Colonic mucosa (tissue), 4 donors: ENCODE measurements at regions not wholly inside any gene's neighbourhood (a gene's known extent, or its start where the extent isn't known, plus 50 kb on each side); places are given as distances from the start of the nearest gene placed in this dataset.

ENCODE experiments used
- DNase-seq: peaks from one replicate; pipeline ENCODE4 v3.0.0-alpha.2; 2020
- H3K27ac ChIP-seq: fragments of 200-600 bp; one replicate; pipeline ENCODE4 v1.8.0; 2021
- H3K27me3 ChIP-seq: fragments of 200-600 bp; one replicate; pipeline ENCODE4 v1.8.0; 2021
- H3K36me3 ChIP-seq: fragments of 200-600 bp; one replicate; pipeline ENCODE4 v1.8.0; 2021
- H3K4me1 ChIP-seq: fragments of 200-600 bp; one replicate; pipeline ENCODE4 v1.8.0; 2021; ENCODE audit warnings: mild to moderate bottlenecking
- H3K4me3 ChIP-seq: fragments of 200-600 bp; one replicate; pipeline ENCODE4 v1.8.0; 2021
- H3K9ac ChIP-seq, 2 donors: one replicate each; pipeline ENCODE4 v1.7.0; 2013; ENCODE audit warnings: control low read depth in 2 of 2, low read depth in 2 of 2, low read length in 2 of 2
- H3K9me3 ChIP-seq: fragments of 200-600 bp; one replicate; pipeline ENCODE4 v1.8.0; 2021
- intact Hi-C: fragments of 100-400 bp; cut with DNase I; formaldehyde crosslinking; loops from one replicate; pipeline ENCODE4 v1.14.1; 2022
- TF ChIP-seq, protein P1 (sequence below): fragments of 200-600 bp; IDR thresholded peaks from one replicate; pipeline ENCODE4 v1.8.0; 2022; ENCODE audit warnings: antibody characterized with exemption, mild to moderate bottlenecking
- donor health status: healthy.
- donor health status: DM: no; HTN: no; CAD: no.
- donor health status: DM: no; HTN: no; CAD: no.

DNA sequence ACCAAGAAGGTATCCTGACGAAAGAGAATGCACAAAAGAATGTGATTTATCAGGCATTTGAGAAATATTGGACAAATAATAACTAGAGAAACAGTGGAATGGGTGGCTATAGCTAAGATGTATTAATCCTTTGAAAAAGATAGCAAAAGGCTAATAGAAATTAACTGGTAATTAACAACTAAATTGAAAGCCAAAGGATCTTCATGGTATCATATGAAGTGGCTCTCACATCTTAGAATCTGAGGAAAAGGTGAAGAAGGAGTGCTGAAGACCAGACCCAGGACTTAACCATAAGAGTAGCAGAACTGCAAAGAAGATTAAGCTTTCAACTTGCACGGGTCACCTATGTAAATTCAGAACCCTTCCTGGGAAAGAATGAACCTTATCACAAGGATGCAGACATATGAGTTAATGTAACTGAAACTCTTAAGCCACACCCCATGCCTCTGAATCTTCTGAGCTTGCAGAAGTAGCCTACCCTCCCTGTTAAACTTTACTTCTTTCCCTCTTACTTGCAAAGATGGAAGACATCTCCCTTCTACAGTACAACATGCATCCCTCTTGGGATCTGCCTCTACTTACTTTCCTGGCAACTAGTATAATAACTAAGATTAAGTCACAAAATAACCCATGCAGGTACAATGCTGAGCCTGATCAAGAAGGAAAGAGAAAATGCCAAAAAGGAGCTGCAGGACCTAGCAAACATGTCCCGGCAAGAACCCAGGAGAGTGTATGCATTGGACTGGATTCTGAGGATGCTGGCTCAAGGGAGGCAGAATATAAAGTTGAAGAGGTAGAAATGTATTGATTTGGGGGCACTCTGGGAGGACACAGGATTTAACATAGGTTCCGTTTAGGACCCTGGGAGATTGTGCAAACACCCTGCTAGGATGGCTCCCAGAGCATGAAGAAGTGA, 395.5 kb upstream of the SLC30A5 start:
- DNase-seq = no peak
- Histone ChIP-seq H3K36me3 (no peaks in the 10 kb centered on the region), H3K9me3 (no peaks in the 10 kb centered on the region), H3K27ac (no peak overlapping the region), H3K27me3 (no peaks in the 10 kb centered on the region), H3K4me1 (no peaks in the 10 kb centered on the region), H3K9ac (no peak overlapping the region), H3K4me3 (no peak overlapping the region)
- TF ChIP-seq, protein P1, sequence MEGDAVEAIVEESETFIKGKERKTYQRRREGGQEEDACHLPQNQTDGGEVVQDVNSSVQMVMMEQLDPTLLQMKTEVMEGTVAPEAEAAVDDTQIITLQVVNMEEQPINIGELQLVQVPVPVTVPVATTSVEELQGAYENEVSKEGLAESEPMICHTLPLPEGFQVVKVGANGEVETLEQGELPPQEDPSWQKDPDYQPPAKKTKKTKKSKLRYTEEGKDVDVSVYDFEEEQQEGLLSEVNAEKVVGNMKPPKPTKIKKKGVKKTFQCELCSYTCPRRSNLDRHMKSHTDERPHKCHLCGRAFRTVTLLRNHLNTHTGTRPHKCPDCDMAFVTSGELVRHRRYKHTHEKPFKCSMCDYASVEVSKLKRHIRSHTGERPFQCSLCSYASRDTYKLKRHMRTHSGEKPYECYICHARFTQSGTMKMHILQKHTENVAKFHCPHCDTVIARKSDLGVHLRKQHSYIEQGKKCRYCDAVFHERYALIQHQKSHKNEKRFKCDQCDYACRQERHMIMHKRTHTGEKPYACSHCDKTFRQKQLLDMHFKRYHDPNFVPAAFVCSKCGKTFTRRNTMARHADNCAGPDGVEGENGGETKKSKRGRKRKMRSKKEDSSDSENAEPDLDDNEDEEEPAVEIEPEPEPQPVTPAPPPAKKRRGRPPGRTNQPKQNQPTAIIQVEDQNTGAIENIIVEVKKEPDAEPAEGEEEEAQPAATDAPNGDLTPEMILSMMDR = no peak
- intact Hi-C loops = no loop called here

DNA sequence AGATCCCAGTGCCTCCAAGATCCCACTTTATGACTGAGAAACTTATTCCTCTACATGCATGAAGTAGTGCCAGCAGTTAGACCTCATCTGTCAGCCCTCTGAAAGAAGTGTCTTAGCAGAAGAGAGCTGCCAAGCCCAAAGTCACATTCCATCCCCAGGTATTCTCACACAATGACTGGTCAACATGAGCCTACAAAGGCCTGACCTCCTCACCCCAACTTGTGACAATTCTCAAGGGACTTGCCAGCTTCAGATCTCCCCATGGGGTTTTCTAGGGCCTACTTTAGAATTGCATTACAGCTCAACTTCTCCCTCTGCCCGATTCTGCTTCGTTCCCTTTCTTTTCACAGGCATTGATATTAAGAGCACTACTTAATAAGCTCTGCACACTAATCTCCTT, 393.8 kb upstream of the SLC30A5 start:
- no peak for DNase-seq
- H3K27ac ChIP-seq = no peak overlapping the region
- no peak overlapping the region for H3K4me3 ChIP-seq
- no peaks in the 10 kb centered on the region for H3K9me3 ChIP-seq
- no peaks in the 10 kb centered on the region for H3K4me1 ChIP-seq
- intact Hi-C loops = no loop called here
- H3K27me3 ChIP-seq = no peaks in the 10 kb centered on the region
- no peak overlapping the region for H3K9ac ChIP-seq
- TF ChIP-seq, protein P1 = no peak
- no peaks in the 10 kb centered on the region for H3K36me3 ChIP-seq

DNA sequence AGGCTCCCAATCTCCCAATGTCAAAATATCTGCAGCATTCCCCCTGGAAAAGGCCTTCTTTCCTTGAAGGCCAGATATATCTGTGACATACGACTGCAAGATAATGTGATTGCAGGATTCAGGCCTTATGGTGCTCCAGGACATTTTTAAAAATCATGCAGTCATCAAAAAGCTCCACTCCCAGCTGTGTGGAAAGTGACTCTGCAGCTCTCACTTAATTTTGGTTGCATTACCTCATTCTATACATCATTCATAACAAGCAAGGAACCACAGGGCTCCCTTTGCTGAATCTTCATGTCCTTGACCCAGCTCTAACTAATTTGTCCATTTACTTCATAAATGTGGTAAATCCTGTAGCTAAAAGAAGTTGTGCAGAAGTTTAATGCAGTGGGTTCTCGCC, 386.2 kb upstream of the SLC30A5 start:
- no peak overlapping the region for H3K27ac ChIP-seq

DNA sequence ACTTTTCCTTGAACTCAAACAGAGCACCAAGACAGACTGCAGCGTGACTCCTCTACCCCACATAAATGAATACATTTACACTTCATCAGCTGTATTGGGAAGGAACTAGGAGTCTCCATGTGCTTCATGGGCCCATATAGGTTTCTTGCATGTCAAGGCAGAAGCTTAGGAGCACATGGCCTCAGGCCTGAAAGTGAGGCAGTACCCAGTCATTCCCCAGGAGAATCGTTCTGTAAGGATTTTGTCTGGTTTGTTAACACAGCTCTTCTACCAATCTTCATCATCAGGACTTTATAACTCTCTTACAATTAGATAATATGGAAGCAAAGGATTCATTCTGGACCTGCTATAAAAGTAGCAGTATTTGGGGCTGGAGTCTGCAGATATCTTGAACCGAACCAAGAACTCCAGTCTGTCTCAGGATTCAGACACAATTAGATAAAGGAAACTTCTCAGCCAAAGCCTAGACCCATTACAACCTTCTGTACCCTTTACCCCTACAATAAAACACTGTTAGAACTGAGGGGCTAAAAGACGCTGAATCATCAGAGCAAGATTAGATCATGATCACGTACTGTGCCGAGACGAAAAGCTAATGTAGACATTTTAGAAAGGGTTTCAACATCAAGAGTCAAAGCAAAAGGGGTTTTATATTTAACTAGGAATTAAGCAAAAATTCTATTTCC, 385.5 kb upstream of the SLC30A5 start:
- no peak overlapping the region for H3K9ac ChIP-seq
- no peaks in the 10 kb centered on the region for H3K9me3 ChIP-seq
- TF ChIP-seq, protein P1 = no peak
- no peak overlapping the region for H3K27ac ChIP-seq
- no peak for DNase-seq
- H3K27me3 ChIP-seq = no peaks in the 10 kb centered on the region
- H3K36me3 ChIP-seq = no peaks in the 10 kb centered on the region
- intact Hi-C loops = no loop called here
- no peak overlapping the region for H3K4me3 ChIP-seq
- H3K4me1 ChIP-seq = no peaks in the 10 kb centered on the region

More for the DNA sequence above, 386.2 kb upstream of the SLC30A5 start:
- no peak overlapping the region for H3K9ac ChIP-seq
- no peak for DNase-seq
- no peaks in the 10 kb centered on the region for H3K9me3 ChIP-seq
- H3K36me3 ChIP-seq = no peaks in the 10 kb centered on the region
- intact Hi-C loops = no loop called here
- H3K27me3 ChIP-seq = no peaks in the 10 kb centered on the region
- H3K4me1 ChIP-seq = no peaks in the 10 kb centered on the region
- no peak overlapping the region for H3K4me3 ChIP-seq
- TF ChIP-seq, protein P1 = no peak

DNA sequence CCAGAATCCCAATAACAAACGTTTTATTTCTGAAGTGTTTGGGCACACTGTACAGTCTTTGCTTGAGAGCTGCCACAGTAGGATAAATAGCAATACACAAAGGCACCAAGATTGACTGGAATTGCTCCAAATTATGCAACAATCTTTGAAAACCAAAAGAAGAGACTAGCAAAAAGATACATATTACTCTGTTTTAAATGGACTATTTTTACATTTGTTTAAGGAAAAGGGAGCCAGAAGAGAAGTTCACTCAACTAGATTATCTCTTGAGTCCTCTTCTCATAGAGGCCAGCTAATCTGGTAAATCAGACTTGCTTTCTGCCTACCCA, 385.0 kb upstream of the SLC30A5 start:
- Histone ChIP-seq H3K4me1 (no peaks in the 10 kb centered on the region), H3K9ac (no peak overlapping the region), H3K9me3 (no peaks in the 10 kb centered on the region), H3K4me3 (no peak overlapping the region), H3K27me3 (no peaks in the 10 kb centered on the region), H3K36me3 (no peaks in the 10 kb centered on the region), H3K27ac (no peak overlapping the region)
- intact Hi-C loops = no loop called here
- TF ChIP-seq, protein P1 = no peak
- no peak for DNase-seq
